Mesenchymal stem cell (in vitro differentiated cells and primary cell): ENCODE measurements at regions not wholly inside any gene's neighbourhood (a gene's known extent, or its start where the extent isn't known, plus 50 kb on each side); places are given as distances from the start of the nearest gene placed in this dataset.
"Not testable (repeated sequence)": the region's sequence is repeated elsewhere in the genome, so short reads cannot be mapped to it uniquely, and the experiment has no call there.

Experiments
- DNase-seq: peaks from one replicate; pipeline ENCODE4 v3.0.0-alpha.2; 2013
- H2AFZ ChIP-seq: one replicate; pipeline ENCODE4 v1.6.1; 2013; ENCODE audit warnings: low read depth, mild to moderate bottlenecking, control low read depth, inconsistent platforms, low read length, moderate library complexity
- H2AK5ac ChIP-seq: 2 replicates; pipeline ENCODE4 v1.6.1; 2013; ENCODE audit warnings: low read length, moderate library complexity, mild to moderate bottlenecking, inconsistent platforms; ENCODE audit not compliant: severe bottlenecking
- H2BK120ac ChIP-seq: one replicate; pipeline ENCODE4 v1.6.1; 2013; ENCODE audit warnings: low read depth, mild to moderate bottlenecking, inconsistent platforms, low read length, moderate library complexity
- H2BK12ac ChIP-seq, 2 experiments: one replicate each; pipeline ENCODE4 v1.6.1; 2013; ENCODE audit warnings: inconsistent platforms in 2 of 2, low read length in 2 of 2, mild to moderate bottlenecking in 2 of 2, moderate library complexity in 2 of 2, control low read depth in 1 of 2
- H2BK15ac ChIP-seq: one replicate; pipeline ENCODE4 v1.6.1; 2013; ENCODE audit warnings: mild to moderate bottlenecking, low read depth, inconsistent platforms; ENCODE audit not compliant: poor library complexity, severe bottlenecking
- H2BK5ac ChIP-seq: 2 replicates; pipeline ENCODE4 v1.6.1; 2013; ENCODE audit warnings: low read depth, mild to moderate bottlenecking, low read length, control low read depth, inconsistent platforms; ENCODE audit not compliant: poor library complexity, severe bottlenecking
- H3K14ac ChIP-seq, 2 experiments: one replicate each; pipeline ENCODE4 v1.6.1; 2013; ENCODE audit warnings: inconsistent platforms in 2 of 2, low read length in 2 of 2, control low read depth in 1 of 2, mild to moderate bottlenecking in 1 of 2, moderate library complexity in 1 of 2
- H3K18ac ChIP-seq, 2 experiments: one replicate each; pipeline ENCODE4 v1.6.1; 2013; ENCODE audit warnings: inconsistent platforms in 2 of 2, low read length in 2 of 2, control low read depth in 1 of 2, low read depth in 1 of 2, mild to moderate bottlenecking in 1 of 2
- H3K23ac ChIP-seq, 2 experiments: one replicate each; pipeline ENCODE4 v1.6.1; 2013; ENCODE audit warnings: inconsistent platforms in 2 of 2, low read length in 2 of 2, mild to moderate bottlenecking in 2 of 2, moderate library complexity in 2 of 2, control low read depth in 1 of 2
- H3K27ac ChIP-seq: 2 replicates; pipeline ENCODE4 v1.5.1; 2013; ENCODE audit warnings: mild to moderate bottlenecking, moderate library complexity, low read length, control low read depth, inconsistent platforms; ENCODE audit not compliant: poor library complexity, severe bottlenecking
- H3K27me3 ChIP-seq, 2 experiments: 2 replicates each; pipeline versions ENCODE4 v1.6.1 to v1.7.0; 2013; ENCODE audit warnings: low read length in 2 of 2, mild to moderate bottlenecking in 2 of 2, moderate library complexity in 2 of 2, control low read depth in 1 of 2, inconsistent platforms in 1 of 2; ENCODE audit not compliant: control insufficient read depth in 1 of 2, insufficient read depth in 1 of 2
- H3K36me3 ChIP-seq, 2 experiments: 2 replicates each; pipeline versions ENCODE4 v1.6.1 to v1.7.0; 2013; ENCODE audit warnings: low read length in 2 of 2, control low read depth in 1 of 2, inconsistent platforms in 1 of 2, low read depth in 1 of 2, mild to moderate bottlenecking in 1 of 2; ENCODE audit not compliant: insufficient read depth in 2 of 2, control insufficient read depth in 1 of 2
- H3K4ac ChIP-seq, 2 experiments: one replicate each; pipeline ENCODE4 v1.6.1; 2013; ENCODE audit warnings: inconsistent platforms in 2 of 2, low read length in 2 of 2, mild to moderate bottlenecking in 2 of 2, moderate library complexity in 2 of 2, control low read depth in 1 of 2, low read depth in 1 of 2
- H3K4me1 ChIP-seq: 2 replicates; pipeline ENCODE4 v1.6.1; 2013; ENCODE audit warnings: low read depth, low read length, control low read depth; ENCODE audit not compliant: control insufficient read depth, insufficient read depth
- H3K4me2 ChIP-seq: 2 replicates; pipeline ENCODE4 v1.6.1; 2013; ENCODE audit warnings: low read length, mild to moderate bottlenecking, inconsistent platforms; ENCODE audit not compliant: poor library complexity, severe bottlenecking
- H3K4me3 ChIP-seq, 2 experiments: 2 replicates each; pipeline versions ENCODE4 v1.5.1 to v1.7.0; 2013; ENCODE audit warnings: low read length in 2 of 2, mild to moderate bottlenecking in 2 of 2, control low read depth in 1 of 2, low read depth in 1 of 2; ENCODE audit not compliant: insufficient read depth in 1 of 2
- H3K79me1 ChIP-seq: replicated peaks from 2 replicates; pipeline ENCODE4 v1.6.1; 2013; ENCODE audit warnings: mild to moderate bottlenecking, control low read depth, low read length, inconsistent platforms; ENCODE audit not compliant: poor library complexity, severe bottlenecking
- H3K9ac ChIP-seq: 2 replicates; pipeline ENCODE4 v1.7.0; 2013; ENCODE audit warnings: mild to moderate bottlenecking, low read length, moderate library complexity
- H3K9me3 ChIP-seq: 2 replicates; pipeline ENCODE4 v1.7.0; 2013; ENCODE audit warnings: mild to moderate bottlenecking, low read length; ENCODE audit not compliant: control insufficient read depth
- H4K8ac ChIP-seq: one replicate; pipeline ENCODE4 v1.6.1; 2013; ENCODE audit warnings: inconsistent platforms, mild to moderate bottlenecking, low read length, moderate library complexity
- H4K91ac ChIP-seq: one replicate; pipeline ENCODE4 v1.6.1; 2013; ENCODE audit warnings: mild to moderate bottlenecking, low read length, inconsistent platforms
- WGBS: methylation state at CpG from one replicate; pipeline ENCODE4 v1.1.7; 2013; ENCODE audit warnings: mixed read lengths; 5-methylcytosine and 5-hydroxymethylcytosine counted together

GRCh38 chr1:171397851-171398469, 84.0 kb downstream of the FMO4 start:
- H3K18ac ChIP-seq = no peak overlapping the region
- H2BK15ac ChIP-seq = no peak overlapping the region
- no peak for DNase-seq
- no peak overlapping the region for H2AFZ ChIP-seq
- 57% methylated on average over 5 of the region's 5 CpGs for WGBS
- no peak overlapping the region for H2BK5ac ChIP-seq
- no peak overlapping the region for H4K8ac ChIP-seq
- no peak overlapping the region for H3K27ac ChIP-seq
- no peaks in the 10 kb centered on the region for H3K4me1 ChIP-seq
- H3K4me2 ChIP-seq = no peak overlapping the region
- no peak overlapping the region for H2BK12ac ChIP-seq
- H2BK120ac ChIP-seq = no peak overlapping the region
- no peaks in the 10 kb centered on the region for H3K9me3 ChIP-seq
- H3K9ac ChIP-seq = no peak overlapping the region
- no peak overlapping the region for H4K91ac ChIP-seq
- H2AK5ac ChIP-seq = no peak overlapping the region
- no peak overlapping the region for H3K23ac ChIP-seq
- no peaks in the 10 kb centered on the region for H3K27me3 ChIP-seq
- H3K14ac ChIP-seq = no peak overlapping the region
- no peaks in the 10 kb centered on the region for H3K36me3 ChIP-seq
- H3K79me1 ChIP-seq = no peaks in the 10 kb centered on the region
- H3K4me3 ChIP-seq = no peak overlapping the region
- H3K4ac ChIP-seq = no peak overlapping the region

- WGBS = 64% methylated on average over 7 of the region's 7 CpGs
- H3K27me3 ChIP-seq = no peaks in the 10 kb centered on the region
Measured at GRCh38 chr1:171403393-171403792, 81.9 kb upstream of the PRRC2C start.

GRCh38 chr1:171405391-171405714, 80.0 kb upstream of the PRRC2C start:
- 100% methylated on average over 1 of the region's 1 CpG for WGBS
- H3K4me3 ChIP-seq = no peak overlapping the region
- no peak overlapping the region for H2BK5ac ChIP-seq
- no peak overlapping the region for H4K8ac ChIP-seq
- no peak overlapping the region for H3K18ac ChIP-seq
- DNase-seq = no peak
- no peaks in the 10 kb centered on the region for H3K79me1 ChIP-seq
- no peak overlapping the region for H4K91ac ChIP-seq
- no peak overlapping the region for H3K23ac ChIP-seq
- H3K9me3 ChIP-seq = no peaks in the 10 kb centered on the region
- H2BK120ac ChIP-seq = no peak overlapping the region
- H2BK12ac ChIP-seq = no peak overlapping the region
- no peak overlapping the region for H3K4ac ChIP-seq
- H3K27ac ChIP-seq = no peak overlapping the region
- no peak overlapping the region for H2BK15ac ChIP-seq
- H3K4me1 ChIP-seq = peaks cover 4% of the 10 kb centered on the region
- H3K4me2 ChIP-seq = no peak overlapping the region
- no peak overlapping the region for H2AK5ac ChIP-seq
- no peaks in the 10 kb centered on the region for H3K36me3 ChIP-seq
- no peak overlapping the region for H3K14ac ChIP-seq
- H3K9ac ChIP-seq = no peak overlapping the region
- no peaks in the 10 kb centered on the region for H3K27me3 ChIP-seq
- no peak overlapping the region for H2AFZ ChIP-seq

More at GRCh38 chr1:171403393-171403792, 81.9 kb upstream of the PRRC2C start:
- Histone ChIP-seq H3K9ac (no peak overlapping the region), H3K18ac (no peak overlapping the region), H4K91ac (no peak overlapping the region), H3K27ac (no peak overlapping the region), H2BK5ac (no peak overlapping the region), H3K23ac (no peak overlapping the region), H2BK12ac (no peak overlapping the region), H2AK5ac (no peak overlapping the region), H3K36me3 (no peaks in the 10 kb centered on the region), H2BK120ac (no peak overlapping the region), H2BK15ac (no peak overlapping the region), H3K4me3 (no peak overlapping the region), H3K4me2 (no peak overlapping the region), H2AFZ (no peak overlapping the region), H3K9me3 (no peaks in the 10 kb centered on the region), H3K79me1 (no peaks in the 10 kb centered on the region), H3K4ac (no peak overlapping the region), H3K14ac (no peak overlapping the region), H4K8ac (no peak overlapping the region), H3K4me1 (peaks cover 4% of the 10 kb centered on the region)
- DNase-seq = peak; percentile 3

- not testable (repeated sequence) for H4K8ac ChIP-seq, H3K4me1 ChIP-seq, H3K9me3 ChIP-seq, H3K4ac ChIP-seq, H3K9ac ChIP-seq, H3K4me2 ChIP-seq, H3K18ac ChIP-seq, H2BK120ac ChIP-seq, H3K79me1 ChIP-seq, H4K91ac ChIP-seq, DNase-seq, H2AFZ ChIP-seq, H3K36me3 ChIP-seq, H2BK15ac ChIP-seq, H3K27me3 ChIP-seq, H2BK5ac ChIP-seq, H2AK5ac ChIP-seq, H3K27ac ChIP-seq, H3K4me3 ChIP-seq, H3K23ac ChIP-seq, H2BK12ac ChIP-seq, H3K14ac ChIP-seq
- WGBS = 95% methylated on average over 3 of the region's 6 CpGs
Measured at GRCh38 chr1:171413557-171413956, 71.8 kb upstream of the PRRC2C start.
